ENCODE measurements at regions not wholly inside any gene's neighbourhood (a gene's known extent, or its start where the extent isn't known, plus 50 kb on each side); places are given as distances from the start of the nearest gene placed in this dataset.

- ATAC-seq: no peak
- TF ChIP-seq TP53 (CRISPR knock-in tag; IDR thresholded peaks at IDR 0.05) (no peak), POLR2AphosphoS2 (conservative IDR thresholded peaks at IDR 0.05; ENCODE audit: low read length) (no peak), KDM5A (IDR thresholded peaks at IDR 0.05) (no peak), E2F6 (IDR thresholded peaks at IDR 0.05; ENCODE audit: borderline replicate concordance, low read depth) (no peak), CHD4 (IDR thresholded peaks at IDR 0.05; ENCODE audit: borderline replicate concordance) (no peak), EHF (CRISPR knock-in tag; IDR thresholded peaks at IDR 0.05) (no peak), HEYL (CRISPR knock-in tag; IDR thresholded peaks at IDR 0.05) (no peak), EP300 (IDR thresholded peaks at IDR 0.05) (no peak), SREBF2 (IDR thresholded peaks at IDR 0.05) (no peak), SMC3 (IDR thresholded peaks at IDR 0.05) (no peak), POLR2A (IDR thresholded peaks at IDR 0.05; ENCODE audit: low read length) (no peak), JUNB (IDR thresholded peaks at IDR 0.05) (no peak), EHMT2 (IDR thresholded peaks at IDR 0.05; ENCODE audit: low read depth) (no peak)
- H3K4me1 ChIP-seq: no peaks in the 10 kb centered on the region
These were observed 954.7 kb upstream of the ADGRB3 start for GRCh38 chr6:67680297-67680932.

GRCh38 chr6:67679566-67680296, 955.4 kb upstream of the ADGRB3 start:
- WGBS (ENCODE audit: missing lambda C conversion rate): 6% methylated on average over 3 of the region's 3 CpGs
- Histone ChIP-seq H3K4me3 (no peak overlapping the region), H3K9me3 (no peaks in the 10 kb centered on the region), H3K27ac (no peak overlapping the region), H3K4me1 (no peaks in the 10 kb centered on the region), H3K4me2 (no peak overlapping the region)
- ChIA-PET POLR2A (no interaction called here), CTCF (no interaction called here)
- DNase-seq (ENCODE audit: low read depth in 1 of 2, low spot score in 1 of 2): no peak
- FAIRE-seq: no peak
- ATAC-seq: no peak
- TF ChIP-seq BHLHE40 (IDR thresholded peaks at IDR 0.05; ENCODE audit: low read depth, low read length): no peak
- no peak for TF ChIP-seq NFE2L2 (conservative IDR thresholded peaks at IDR 0.05; ENCODE audit: low read length)
- TF ChIP-seq BCL3 (IDR thresholded peaks at IDR 0.05): no peak
- TF ChIP-seq, protein P1, sequence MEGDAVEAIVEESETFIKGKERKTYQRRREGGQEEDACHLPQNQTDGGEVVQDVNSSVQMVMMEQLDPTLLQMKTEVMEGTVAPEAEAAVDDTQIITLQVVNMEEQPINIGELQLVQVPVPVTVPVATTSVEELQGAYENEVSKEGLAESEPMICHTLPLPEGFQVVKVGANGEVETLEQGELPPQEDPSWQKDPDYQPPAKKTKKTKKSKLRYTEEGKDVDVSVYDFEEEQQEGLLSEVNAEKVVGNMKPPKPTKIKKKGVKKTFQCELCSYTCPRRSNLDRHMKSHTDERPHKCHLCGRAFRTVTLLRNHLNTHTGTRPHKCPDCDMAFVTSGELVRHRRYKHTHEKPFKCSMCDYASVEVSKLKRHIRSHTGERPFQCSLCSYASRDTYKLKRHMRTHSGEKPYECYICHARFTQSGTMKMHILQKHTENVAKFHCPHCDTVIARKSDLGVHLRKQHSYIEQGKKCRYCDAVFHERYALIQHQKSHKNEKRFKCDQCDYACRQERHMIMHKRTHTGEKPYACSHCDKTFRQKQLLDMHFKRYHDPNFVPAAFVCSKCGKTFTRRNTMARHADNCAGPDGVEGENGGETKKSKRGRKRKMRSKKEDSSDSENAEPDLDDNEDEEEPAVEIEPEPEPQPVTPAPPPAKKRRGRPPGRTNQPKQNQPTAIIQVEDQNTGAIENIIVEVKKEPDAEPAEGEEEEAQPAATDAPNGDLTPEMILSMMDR (IDR thresholded peaks at IDR 0.05): no peak
- TF ChIP-seq CBX8 (IDR thresholded peaks at IDR 0.05): no peak
- TF ChIP-seq TP53 (CRISPR knock-in tag; IDR thresholded peaks at IDR 0.05): no peak
- TF ChIP-seq, protein P2, sequence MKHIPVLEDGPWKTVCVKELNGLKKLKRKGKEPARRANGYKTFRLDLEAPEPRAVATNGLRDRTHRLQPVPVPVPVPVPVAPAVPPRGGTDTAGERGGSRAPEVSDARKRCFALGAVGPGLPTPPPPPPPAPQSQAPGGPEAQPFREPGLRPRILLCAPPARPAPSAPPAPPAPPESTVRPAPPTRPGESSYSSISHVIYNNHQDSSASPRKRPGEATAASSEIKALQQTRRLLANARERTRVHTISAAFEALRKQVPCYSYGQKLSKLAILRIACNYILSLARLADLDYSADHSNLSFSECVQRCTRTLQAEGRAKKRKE (CRISPR knock-in tag; IDR thresholded peaks at IDR 0.05; ENCODE audit: low read depth): no peak
- no peak for TF ChIP-seq ZC3H11A (IDR thresholded peaks at IDR 0.05)
- no peak for TF ChIP-seq HOXB5 (CRISPR knock-in tag; IDR thresholded peaks at IDR 0.05)
- TF ChIP-seq HOXA7 (CRISPR knock-in tag; IDR thresholded peaks at IDR 0.05): no peak
- no peak for TF ChIP-seq MAX (IDR thresholded peaks at IDR 0.05)
- no peak for TF ChIP-seq RARB (CRISPR knock-in tag; IDR thresholded peaks at IDR 0.05)
- no peak for TF ChIP-seq MAFK (IDR thresholded peaks at IDR 0.05; ENCODE audit: partially characterized antibody)
- TF ChIP-seq CEBPB (IDR thresholded peaks at IDR 0.05): no peak
- TF ChIP-seq ZNF302 (CRISPR knock-in tag; IDR thresholded peaks at IDR 0.05): no peak

More at GRCh38 chr6:67680297-67680932, 954.7 kb upstream of the ADGRB3 start:
- Histone ChIP-seq H3K9me3 (no peaks in the 10 kb centered on the region), H3K27ac (no peak overlapping the region), H3K4me3 (no peak overlapping the region), H3K4me2 (no peak overlapping the region)
- WGBS (ENCODE audit: missing lambda C conversion rate): 13% methylated on average over 2 of the region's 2 CpGs
- DNase-seq (ENCODE audit: low read depth in 1 of 2, low spot score in 1 of 2) (no peak), FAIRE-seq (no peak)
- ChIA-PET POLR2A (no interaction called here), CTCF (no interaction called here)

All from A549 (cell line).